22Rv1 (cell line): ENCODE measurements at regions not wholly inside any gene's neighbourhood (a gene's known extent, or its start where the extent isn't known, plus 50 kb on each side); places are given as distances from the start of the nearest gene placed in this dataset.

ENCODE experiments used
- H3K27ac ChIP-seq: fragments of 450-650 bp; 2 replicates; pipeline ENCODE4 v1.5.1; 2017
- ZFX ChIP-seq: fragments of 450-650 bp; IDR thresholded peaks from 2 replicates; pipeline ENCODE4 v1.6.1; 2017; ENCODE audit warnings: antibody characterized with exemption, borderline replicate concordance
- TF ChIP-seq, protein P1 (sequence below): fragments of 450-650 bp; IDR thresholded peaks from 2 replicates; pipeline ENCODE4 v1.5.1; 2017; ENCODE audit warnings: mild to moderate bottlenecking

DNA sequence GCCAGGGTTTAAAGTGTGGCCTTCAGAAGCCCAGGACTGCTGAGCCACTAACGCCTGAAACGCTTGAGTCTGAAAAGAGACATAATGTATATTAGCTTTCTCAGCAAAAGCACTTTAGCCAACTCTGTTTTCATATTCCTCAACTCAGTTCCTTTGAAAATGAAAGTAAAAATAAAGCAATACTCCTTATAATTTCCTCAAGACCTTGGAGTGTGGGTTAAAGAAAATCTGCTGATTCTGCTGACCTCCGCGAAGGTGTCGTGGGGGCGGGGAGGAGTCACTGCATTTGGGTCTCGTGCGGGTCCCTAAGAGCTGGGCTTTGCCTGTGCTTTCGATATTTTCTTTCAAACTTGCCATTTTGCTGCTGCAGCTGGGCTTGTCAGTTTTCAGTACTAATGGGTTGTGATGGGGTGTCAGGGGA, 142.2 kb upstream of the ARID1B start:
- no peak overlapping the region for H3K27ac ChIP-seq
- TF ChIP-seq, protein P1, sequence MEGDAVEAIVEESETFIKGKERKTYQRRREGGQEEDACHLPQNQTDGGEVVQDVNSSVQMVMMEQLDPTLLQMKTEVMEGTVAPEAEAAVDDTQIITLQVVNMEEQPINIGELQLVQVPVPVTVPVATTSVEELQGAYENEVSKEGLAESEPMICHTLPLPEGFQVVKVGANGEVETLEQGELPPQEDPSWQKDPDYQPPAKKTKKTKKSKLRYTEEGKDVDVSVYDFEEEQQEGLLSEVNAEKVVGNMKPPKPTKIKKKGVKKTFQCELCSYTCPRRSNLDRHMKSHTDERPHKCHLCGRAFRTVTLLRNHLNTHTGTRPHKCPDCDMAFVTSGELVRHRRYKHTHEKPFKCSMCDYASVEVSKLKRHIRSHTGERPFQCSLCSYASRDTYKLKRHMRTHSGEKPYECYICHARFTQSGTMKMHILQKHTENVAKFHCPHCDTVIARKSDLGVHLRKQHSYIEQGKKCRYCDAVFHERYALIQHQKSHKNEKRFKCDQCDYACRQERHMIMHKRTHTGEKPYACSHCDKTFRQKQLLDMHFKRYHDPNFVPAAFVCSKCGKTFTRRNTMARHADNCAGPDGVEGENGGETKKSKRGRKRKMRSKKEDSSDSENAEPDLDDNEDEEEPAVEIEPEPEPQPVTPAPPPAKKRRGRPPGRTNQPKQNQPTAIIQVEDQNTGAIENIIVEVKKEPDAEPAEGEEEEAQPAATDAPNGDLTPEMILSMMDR: no peak
- no peak for TF ChIP-seq ZFX

DNA sequence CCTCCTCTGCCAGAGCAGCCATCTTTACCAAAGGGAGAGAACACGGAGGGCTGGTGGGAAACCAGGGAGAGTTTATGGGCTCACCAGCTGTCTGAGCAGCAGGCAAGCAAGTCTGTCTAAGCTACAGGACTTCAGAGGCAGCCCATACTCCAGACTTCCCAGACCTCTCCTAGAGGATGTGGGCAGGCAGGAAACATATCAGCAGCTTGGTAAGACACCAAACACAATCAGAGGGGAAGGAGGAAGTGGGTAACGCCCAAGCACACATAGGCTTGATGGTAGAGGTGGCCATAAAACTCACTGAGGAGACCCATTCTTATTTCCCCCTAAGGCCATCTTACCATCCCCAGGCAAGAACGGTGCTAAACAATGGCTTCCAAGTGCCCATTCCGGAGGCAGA, 143.1 kb upstream of the ARID1B start:
- TF ChIP-seq ZFX: no peak
- H3K27ac ChIP-seq: no peak overlapping the region

DNA sequence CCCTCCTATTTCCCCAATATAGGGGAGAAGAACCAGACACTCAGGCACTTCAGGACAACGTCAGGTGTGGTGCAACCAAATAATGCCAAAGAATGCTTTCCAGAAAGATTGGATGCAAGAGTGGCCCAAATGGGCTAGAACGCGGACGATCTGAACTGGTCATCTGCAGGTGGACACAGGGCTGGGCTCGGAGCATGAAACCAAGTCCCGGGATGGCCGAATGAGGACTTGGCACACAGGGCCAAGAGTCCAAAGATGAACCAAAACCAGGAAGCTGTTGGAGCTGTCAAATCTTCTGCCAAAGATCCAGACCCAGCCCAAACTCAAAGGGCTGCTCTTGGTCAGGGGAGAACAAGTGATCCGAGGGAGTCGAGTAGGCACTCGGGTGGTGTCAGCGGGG, 143.9 kb upstream of the ARID1B start:
- no peak for TF ChIP-seq ZFX
- TF ChIP-seq, protein P1: no peak
- H3K27ac ChIP-seq: no peak overlapping the region

DNA sequence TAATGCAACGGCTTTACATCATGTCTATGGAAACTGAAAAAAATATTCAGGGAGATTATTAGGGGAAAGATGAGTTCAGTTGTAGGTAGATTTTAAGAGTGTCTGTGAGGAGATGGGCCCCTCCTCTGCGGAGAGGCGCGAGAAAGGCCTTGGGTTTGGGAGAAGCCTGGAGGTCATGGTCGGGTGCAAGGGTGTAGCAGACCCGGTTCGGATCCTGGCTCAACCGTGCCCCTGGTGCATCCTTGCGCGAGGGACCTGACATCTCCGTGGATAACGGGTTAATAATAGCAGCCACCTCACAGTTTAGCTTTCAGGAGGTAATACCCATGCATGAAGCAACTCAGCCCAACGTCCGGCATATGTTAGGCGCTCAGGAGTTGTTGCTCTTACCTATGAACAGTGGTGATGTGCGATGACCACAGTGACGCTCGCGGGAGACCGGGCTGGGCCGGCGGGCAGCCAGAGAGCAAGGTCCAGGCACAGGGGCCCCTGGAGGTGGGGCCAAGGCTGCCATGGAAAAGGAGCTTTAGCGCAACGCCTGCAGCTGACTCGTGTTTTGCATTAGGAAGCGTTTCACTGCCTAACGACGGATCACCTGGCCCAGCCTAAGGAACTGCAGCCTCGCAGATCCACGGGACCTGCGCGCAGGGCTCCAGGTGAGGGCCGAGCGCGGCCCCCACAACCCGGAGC, 146.4 kb upstream of the ARID1B start:
- no peak for TF ChIP-seq ZFX
- TF ChIP-seq, protein P1: no peak
- H3K27ac ChIP-seq: no peak overlapping the region

DNA sequence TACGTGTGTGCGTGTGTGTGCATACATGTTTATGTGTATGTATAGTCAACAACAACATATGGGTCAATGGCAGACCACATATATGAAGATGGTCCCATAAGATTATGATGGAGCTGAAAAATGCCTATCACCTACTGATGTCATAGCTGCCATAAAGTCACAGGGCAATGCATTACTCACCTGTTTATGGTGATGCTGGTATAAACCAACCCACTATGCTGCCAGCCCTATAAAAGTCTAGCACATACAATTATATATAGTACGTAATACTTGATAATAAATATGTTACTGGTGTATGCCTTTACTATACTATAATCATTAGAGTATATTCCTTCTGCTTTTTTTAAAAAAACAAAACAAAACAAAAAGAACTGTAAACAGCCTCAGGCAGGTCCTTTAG, 148.4 kb upstream of the ARID1B start:
- no peak overlapping the region for H3K27ac ChIP-seq
- TF ChIP-seq, protein P1: no peak
- no peak for TF ChIP-seq ZFX

DNA sequence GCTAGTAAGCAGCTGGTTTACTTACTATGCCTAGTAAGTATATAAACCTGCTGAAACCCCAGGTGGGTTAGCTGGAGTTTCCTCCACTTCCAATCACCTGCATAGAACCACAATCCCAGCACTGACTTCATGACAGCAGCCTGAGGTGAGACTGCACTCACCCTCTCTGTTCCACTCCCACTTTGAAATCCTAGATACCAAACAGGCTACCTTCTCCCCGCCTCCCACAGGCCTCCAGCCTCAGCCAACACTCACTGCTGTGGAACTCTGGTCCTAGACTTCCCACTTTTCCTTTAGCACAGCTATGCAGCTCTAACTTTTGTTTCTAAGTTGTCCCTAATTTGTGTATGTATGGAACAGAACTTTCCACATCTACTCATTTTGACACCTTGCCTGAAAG, 149.7 kb upstream of the ARID1B start:
- H3K27ac ChIP-seq: no peak overlapping the region
- no peak for TF ChIP-seq ZFX
- TF ChIP-seq, protein P1: no peak

DNA sequence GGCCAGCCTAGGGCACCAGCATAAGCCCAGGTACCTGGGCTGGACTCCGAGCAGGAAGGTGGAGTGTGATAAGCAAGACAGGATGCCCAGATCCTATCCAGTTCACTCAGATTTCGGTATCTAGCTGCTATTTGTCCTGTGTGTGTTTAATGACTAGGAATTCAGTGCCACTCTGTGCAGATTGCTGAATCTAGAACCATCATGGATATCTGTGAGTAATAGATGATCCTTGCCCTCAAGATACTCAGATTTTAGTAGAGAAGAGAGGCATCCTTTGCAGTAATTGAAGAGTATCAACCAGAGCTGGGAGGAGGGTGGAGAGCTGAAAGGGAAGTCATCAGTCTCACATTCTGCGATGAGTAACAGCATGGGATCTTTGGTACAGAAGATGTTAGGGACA, 155.0 kb upstream of the ARID1B start:
- TF ChIP-seq, protein P1: no peak
- no peak for TF ChIP-seq ZFX
- H3K27ac ChIP-seq: no peak overlapping the region

DNA sequence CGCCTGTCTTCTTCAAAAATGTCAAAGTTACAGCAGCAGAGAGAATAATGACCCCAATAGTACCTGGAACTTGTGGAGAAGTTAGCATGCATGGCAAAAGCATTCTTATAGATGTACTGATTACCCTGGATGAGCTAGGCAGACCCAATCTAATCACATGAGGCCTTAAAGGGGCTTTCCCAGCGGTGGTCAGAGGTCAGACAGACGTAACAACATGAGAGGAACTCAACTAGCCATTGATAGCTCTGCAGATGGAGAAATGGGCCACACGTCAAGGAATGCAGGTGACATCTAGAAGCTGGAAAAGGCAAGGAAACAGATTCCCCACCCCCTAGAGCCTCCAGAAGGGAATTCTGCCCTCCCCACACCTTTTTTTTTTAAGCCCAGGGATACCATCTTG, 156.8 kb upstream of the ARID1B start:
- no peak for TF ChIP-seq ZFX
- TF ChIP-seq, protein P1: no peak
- no peak overlapping the region for H3K27ac ChIP-seq
